GM12878 (cell line): ENCODE measurements at regions not wholly inside any gene's neighbourhood (a gene's known extent, or its start where the extent isn't known, plus 50 kb on each side); places are given as distances from the start of the nearest gene placed in this dataset.

Source experiments
- ATAC-seq: fragments of 200-7000 bp; cut with Tn5 transposase; 3 replicates; pipeline ENCODE4 v1.9.1; 2020; ENCODE audit warnings: mild to moderate bottlenecking, moderate library complexity
- BruUV-seq: library from RNA; stranded (reverse); fragments of 400-500 nt; replicated peaks from 2 replicates; lab custom pipeline; 2021; lab: Mats Ljungman, UMichigan
- CTCF ChIA-PET: fragments of 300-600 bp; sonication (Branson Sonifier 250); formaldehyde crosslinking; extraction: SDS; loops from one replicate; lab custom pipeline; 2021; ENCODE audit warnings: inconsistent platforms; lab: Yijun Ruan, JAX
- POLR2A ChIA-PET: fragments of 350-600 bp; formaldehyde crosslinking; extraction: SDS; loops from one replicate; lab custom pipeline; 2021; ENCODE audit warnings: inconsistent platforms; lab: Charles Lee
- RAD21 ChIA-PET: fragments of 300-600 bp; sonication (Branson Sonifier 250); formaldehyde crosslinking; loops from one replicate; lab custom pipeline; 2023; ENCODE audit warnings: antibody characterized with exemption; ENCODE audit not compliant: unreplicated experiment; lab: Charles Lee
- SMC1A ChIA-PET: fragments of 300-600 bp; sonication (Branson Sonifier 250); formaldehyde crosslinking; loops from one replicate; lab custom pipeline; 2023; ENCODE audit not compliant: unreplicated experiment, uncharacterized antibody; lab: Charles Lee
- DNase-seq: peaks from one replicate; pipeline ENCODE4 v3.0.0-alpha.2; 2011; ENCODE audit warnings: low read depth, low spot score
- FAIRE-seq: peaks from 3 replicates; lab custom pipeline; 2011; peaks lifted over from hg19 to GRCh38; lab: Jason Lieb, UNC
- H2AFZ ChIP-seq: 2 replicates; pipeline ENCODE4 v1.6.0; 2011; ENCODE audit warnings: low read depth, low read length, control low read depth; ENCODE audit not compliant: control insufficient read depth
- H3K27ac ChIP-seq: 2 replicates; pipeline ENCODE4 v1.5.1; 2011; ENCODE audit warnings: control low read depth; ENCODE audit not compliant: control insufficient read depth, insufficient read depth
- H3K27me3 ChIP-seq, 2 experiments: replicated peaks in 1 of 2; 2 replicates each; pipeline versions ENCODE4 v1.6.0 to v1.6.1; 2011; ENCODE audit warnings: low read length in 1 of 2; ENCODE audit not compliant: control insufficient read depth in 2 of 2, insufficient read depth in 2 of 2
- H3K36me3 ChIP-seq, 2 experiments: 2 replicates each; pipeline ENCODE4 v1.5.1; 2011; ENCODE audit warnings: low read length in 1 of 2; ENCODE audit not compliant: control insufficient read depth in 2 of 2, insufficient read depth in 2 of 2
- H3K4me1 ChIP-seq: 2 replicates; pipeline ENCODE4 v1.6.1; 2011; ENCODE audit warnings: mild to moderate bottlenecking, low read length, moderate library complexity, mixed read lengths; ENCODE audit not compliant: control insufficient read depth, insufficient read depth
- H3K4me2 ChIP-seq: 2 replicates; pipeline ENCODE4 v1.6.0; 2011; ENCODE audit warnings: control low read depth; ENCODE audit not compliant: control insufficient read depth, insufficient read depth
- H3K4me3 ChIP-seq: fragments of 200-600 bp; sonication (generic); 2 replicates; pipeline ENCODE4 v1.5.1; 2016
- H3K79me2 ChIP-seq: 2 replicates; pipeline ENCODE4 v1.6.0; 2011; ENCODE audit warnings: low read length; ENCODE audit not compliant: control insufficient read depth, insufficient read depth
- H3K9ac ChIP-seq: 2 replicates; pipeline ENCODE4 v1.8.0; 2011; ENCODE audit warnings: low read length, control low read depth, mixed read lengths; ENCODE audit not compliant: control insufficient read depth, insufficient read depth
- H3K9me3 ChIP-seq: replicated peaks from 3 replicates; pipeline ENCODE4 v1.5.1; 2011; ENCODE audit warnings: mild to moderate bottlenecking, low read length; ENCODE audit not compliant: control insufficient read depth, insufficient read depth
- H4K20me1 ChIP-seq: 2 replicates; pipeline ENCODE4 v1.6.0; 2011; ENCODE audit not compliant: control insufficient read depth, insufficient read depth
- ATF7 ChIP-seq: fragments of 450-650 bp; IDR thresholded peaks from 2 replicates; pipeline ENCODE4 v1.6.1; 2016; ENCODE audit warnings: low read depth, mild to moderate bottlenecking
- JUNB ChIP-seq: IDR thresholded peaks from 2 replicates; pipeline ENCODE4 v1.6.1; 2016; ENCODE audit warnings: antibody characterized with exemption, mild to moderate bottlenecking
- KDM1A ChIP-seq: fragments of 200-600 bp; sonication (generic); IDR thresholded peaks from 2 replicates; pipeline ENCODE4 v1.6.1; 2016; ENCODE audit warnings: borderline replicate concordance
- MXI1 ChIP-seq: fragments of 150-350 bp; IDR thresholded peaks from 2 replicates; pipeline ENCODE4 v1.6.1; 2011; ENCODE audit warnings: low read depth, mild to moderate bottlenecking, inconsistent platforms, low read length, improper control_type of control experiment
- NBN ChIP-seq: fragments of 450-650 bp; IDR thresholded peaks from 2 replicates; pipeline ENCODE4 v1.6.1; 2016
- NFIC ChIP-seq: IDR thresholded peaks from 2 replicates; pipeline ENCODE4 v1.6.1; 2012; ENCODE audit warnings: low read depth, mild to moderate bottlenecking, inconsistent platforms, low read length, moderate library complexity
- PML ChIP-seq: IDR thresholded peaks from 2 replicates; pipeline ENCODE4 v1.6.1; 2012; ENCODE audit warnings: low read length, inconsistent platforms
- POLR2A ChIP-seq: IDR thresholded peaks from 2 replicates; pipeline ENCODE4 v1.6.1; 2011; ENCODE audit warnings: low read depth, mild to moderate bottlenecking, low read length
- POU2F2 ChIP-seq: IDR thresholded peaks from 3 replicates; pipeline ENCODE4 v1.6.1; 2011; ENCODE audit warnings: low read depth, mild to moderate bottlenecking, low read length, borderline replicate concordance
- RAD21 ChIP-seq: IDR thresholded peaks from 2 replicates; pipeline ENCODE4 v1.6.1; 2011; ENCODE audit warnings: mild to moderate bottlenecking, low read depth, low read length, moderate library complexity; ENCODE audit not compliant: insufficient read depth
- RCOR1 ChIP-seq: conservative IDR thresholded peaks from 2 replicates; pipeline ENCODE4 v1.6.1; 2012; ENCODE audit warnings: low read depth, low read length, improper control_type of control experiment
- RFX5 ChIP-seq: IDR thresholded peaks from 2 replicates; pipeline ENCODE4 v1.6.1; 2011; ENCODE audit warnings: low read depth, low read length, improper control_type of control experiment
- SIX5 ChIP-seq: IDR thresholded peaks from 2 replicates; pipeline ENCODE4 v1.6.1; 2011; ENCODE audit warnings: mild to moderate bottlenecking, low read depth, low read length, moderate library complexity; ENCODE audit not compliant: severe bottlenecking
- SMC3 ChIP-seq: IDR thresholded peaks from 2 replicates; pipeline ENCODE4 v1.6.1; 2011; ENCODE audit warnings: low read length, improper control_type of control experiment, borderline replicate concordance
- SUPT20H ChIP-seq: IDR thresholded peaks from 2 replicates; pipeline ENCODE4 v1.6.1; 2011; ENCODE audit warnings: low read depth, mild to moderate bottlenecking, low read length, moderate library complexity, borderline replicate concordance; ENCODE audit not compliant: control insufficient read depth
- USF1 ChIP-seq: IDR thresholded peaks from 2 replicates; pipeline ENCODE4 v1.6.1; 2011; ENCODE audit warnings: borderline replicate concordance, low read depth, mild to moderate bottlenecking, moderate library complexity, mixed read lengths, low read length; ENCODE audit not compliant: insufficient read depth; ENCODE audit errors: extremely low read length
- ZBED1 ChIP-seq: IDR thresholded peaks from 2 replicates; pipeline ENCODE4 v1.6.1; 2016; ENCODE audit warnings: borderline replicate concordance
- ZNF217 ChIP-seq: fragments of 450-650 bp; IDR thresholded peaks from 2 replicates; pipeline ENCODE4 v1.6.1; 2017; ENCODE audit warnings: antibody characterized with exemption, mild to moderate bottlenecking
- WGBS: methylation state at CpG from one replicate; pipeline ENCODE4 v1.1.6; 2016; ENCODE audit warnings: low lambda C conversion rate; ENCODE audit not compliant: insufficient replicate concordance, insufficient coverage; ENCODE audit errors: missing lambda C conversion rate; 5-methylcytosine and 5-hydroxymethylcytosine counted together
- in situ Hi-C: fragments of 300-500 bp; cut with MboI; formaldehyde crosslinking; loops from 9 replicates; pipeline ENCODE4 v1.14.3; 2018; ENCODE audit warnings: mixed read lengths
- intact Hi-C: fragments of 100-400 bp; cut with micrococcal nuclease; formaldehyde crosslinking; loops from one replicate; pipeline ENCODE4 v1.14.2; 2022; ENCODE audit not compliant: unreplicated experiment

GRCh38 chr5:17373814-17374556 is 124.0 kb upstream of the TAF11L2 start:
- H4K20me1 ChIP-seq, result no peaks in the 10 kb centered on the region
- DNase-seq, result no peak
- H3K4me1 ChIP-seq, result no peaks in the 10 kb centered on the region
- no TSS peak for BruUV-seq
- H3K4me2 ChIP-seq, result no peak overlapping the region
- ChIA-PET POLR2A (no interaction called here), CTCF (no interaction called here), SMC1A (no interaction called here), RAD21 (no interaction called here)
- TF ChIP-seq JUNB, result no peak
- no peak for TF ChIP-seq RFX5
- no peak for TF ChIP-seq SUPT20H
- TF ChIP-seq NBN, result no peak
- no peak for TF ChIP-seq SMC3
- TF ChIP-seq KDM1A, result no peak
- H2AFZ ChIP-seq, result no peak overlapping the region
- intact Hi-C loops (no loop called here), in situ Hi-C loops (no loop called here)
- H3K36me3 ChIP-seq, result no peaks in the 10 kb centered on the region
- no peak overlapping the region for H3K4me3 ChIP-seq
- H3K9ac ChIP-seq, result no peak overlapping the region
- H3K27me3 ChIP-seq, result no peaks in the 10 kb centered on the region
- H3K9me3 ChIP-seq, result no peaks in the 10 kb centered on the region
- no peak for ATAC-seq
- no peaks in the 10 kb centered on the region for H3K79me2 ChIP-seq
- FAIRE-seq, result no peak
- 46% methylated on average over 7 of the region's 7 CpGs for WGBS
- H3K27ac ChIP-seq, result no peak overlapping the region

DNA sequence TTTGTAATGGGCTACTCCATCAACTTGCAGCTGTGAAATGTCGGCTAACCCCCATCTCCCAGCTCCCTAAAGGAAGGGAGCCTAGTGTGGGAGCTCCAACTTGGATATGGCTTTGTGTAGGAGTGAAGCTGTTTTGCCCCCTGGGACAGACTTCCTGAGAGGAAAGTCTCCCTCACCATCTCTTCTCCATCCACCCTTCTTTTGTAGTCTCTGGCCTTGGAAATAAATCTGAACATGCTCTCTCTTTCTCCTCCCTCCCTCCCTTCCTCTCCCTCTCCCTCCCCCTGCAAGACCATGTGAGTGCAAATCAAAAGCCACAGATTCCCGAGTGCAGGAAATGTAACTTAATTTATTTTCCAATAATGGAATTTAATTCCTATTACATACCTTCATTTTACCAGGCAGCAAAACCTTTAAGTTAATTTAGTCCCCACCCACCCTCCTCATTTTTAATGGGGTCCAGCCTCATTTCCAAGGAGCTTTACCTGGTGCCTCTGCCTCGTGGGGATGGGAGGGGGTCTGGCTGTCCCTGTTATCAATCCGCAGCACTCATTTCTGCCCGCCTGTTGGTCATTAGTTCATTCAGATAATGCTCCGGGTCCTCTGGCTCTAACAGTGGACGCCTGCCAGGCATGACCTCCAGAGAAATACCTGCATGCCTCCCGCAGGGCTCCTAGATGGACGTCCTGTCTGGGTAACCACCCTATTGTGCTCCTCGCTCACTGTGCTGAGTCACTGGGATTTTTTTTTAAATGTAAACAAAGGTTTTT is 122.9 kb upstream of the TAF11L2 start:
- ChIA-PET SMC1A (no interaction called here), CTCF (no interaction called here), RAD21 (no interaction called here), POLR2A (no interaction called here)
- no peak for DNase-seq
- intact Hi-C loops, result no loop called here
- Histone ChIP-seq H3K36me3 (no peaks in the 10 kb centered on the region), H3K27ac (no peak overlapping the region), H3K9me3 (no peaks in the 10 kb centered on the region), H3K79me2 (no peaks in the 10 kb centered on the region), H3K4me3 (no peak overlapping the region), H3K27me3 (no peaks in the 10 kb centered on the region), H4K20me1 (no peaks in the 10 kb centered on the region), H2AFZ (no peak overlapping the region), H3K9ac (no peak overlapping the region), H3K4me2 (no peak overlapping the region), H3K4me1 (no peaks in the 10 kb centered on the region)
- WGBS, result 54% methylated on average over 10 of the region's 10 CpGs
- no TSS peak for BruUV-seq
- no peak for ATAC-seq
- no peak for FAIRE-seq
- in situ Hi-C loops, result no loop called here
- TF ChIP-seq USF1 (no peak), POU2F2 (no peak), SIX5 (no peak), MXI1 (no peak), ATF7 (no peak), ZBED1 (no peak), ZNF217 (no peak), RAD21 (no peak), PML (no peak), POLR2A (no peak), RFX5 (no peak), SMC3 (no peak), RCOR1 (no peak), NFIC (no peak)
